ENCODE measurements at regions not wholly inside any gene's neighbourhood (a gene's known extent, or its start where the extent isn't known, plus 50 kb on each side); places are given as distances from the start of the nearest gene placed in this dataset.
A peak's percentile ranks its signal among the peaks of the same experiment; 100 is the strongest.
"Not testable (repeated sequence)": the region's sequence is repeated elsewhere in the genome, so short reads cannot be mapped to it uniquely, and the experiment has no call there.

DNA sequence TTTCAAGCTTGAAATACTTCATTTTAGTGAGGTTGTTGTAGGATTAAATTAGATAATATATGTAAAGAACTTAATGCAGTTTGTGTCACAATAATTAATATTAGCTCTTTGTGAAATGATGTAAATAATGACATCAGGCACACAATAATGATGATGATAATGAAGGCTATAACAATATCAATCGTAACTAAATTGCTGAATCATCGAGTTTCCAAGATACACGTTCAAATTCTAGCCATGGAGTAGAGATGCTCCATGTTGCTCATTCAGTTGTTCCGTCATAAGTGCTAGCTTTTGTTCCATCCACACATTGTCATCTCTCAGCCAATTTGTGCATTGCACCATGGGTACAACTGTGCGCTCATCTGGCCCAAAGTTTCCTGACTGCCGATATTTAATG, 83.1 kb downstream of the CPXCR1 start:
- in situ Hi-C loops (cut with HindIII; ENCODE audit: extremely low pct_ligation_motif_present, low pct_unique_long_range_greater_than_20kb): no loop called here
- FAIRE-seq (no peak), ATAC-seq (no peak), DNase-seq (ENCODE audit: low spot score) (no peak)
- peak; percentile 84 for TF ChIP-seq MAFF (IDR thresholded peaks at IDR 0.05; ENCODE audit: low read depth, low read length)
- TF ChIP-seq ZNF572 (CRISPR knock-in tag; IDR thresholded peaks at IDR 0.05): no peak
- TF ChIP-seq MAFK (conservative IDR thresholded peaks at IDR 0.05 in 1 of 2, IDR thresholded peaks at IDR 0.05 in 1 of 2; ENCODE audit: low read length in 2 of 2): peak; percentile 77 to 90
- no peaks in the 10 kb centered on the region for H3K9me3 ChIP-seq (ENCODE audit: low read length)
- BruUV-seq (replicated peaks): no TSS peak
- 61% methylated on average over 6 of the region's 6 CpGs for WGBS (ENCODE audit: low lambda C conversion rate)
- no peak overlapping the region for H2AFZ ChIP-seq (ENCODE audit: low read length)
- H3K4me2 ChIP-seq (ENCODE audit: low read depth, low read length): no peak overlapping the region
- no peaks in the 10 kb centered on the region for H3K36me3 ChIP-seq (replicated peaks in 1 of 2; ENCODE audit: control insufficient read depth in 1 of 2, insufficient read depth in 2 of 2, low read length in 2 of 2)
- POLR2A ChIA-PET: no interaction called here
- no peak overlapping the region for H3K9ac ChIP-seq (ENCODE audit: insufficient read depth, low read depth, low read length)
- CTCF ChIA-PET (ENCODE audit: low intra/inter-chr PET ratio, low total read pairs): no interaction called here
- intact Hi-C loops (cut with micrococcal nuclease; ENCODE audit: unreplicated experiment): no loop called here
- no peaks in the 10 kb centered on the region for H4K20me1 ChIP-seq (ENCODE audit: insufficient read depth, low read length)
- H3K79me2 ChIP-seq (ENCODE audit: insufficient read depth, low read length): no peaks in the 10 kb centered on the region
- H3K4me3 ChIP-seq (replicated peaks in 1 of 3; ENCODE audit: insufficient read depth in 1 of 3, low read depth in 2 of 3, low read length in 3 of 3): no peak overlapping the region
- no peaks in the 10 kb centered on the region for H3K4me1 ChIP-seq (ENCODE audit: insufficient read depth, low read length)
- no peaks in the 10 kb centered on the region for H3K27me3 ChIP-seq (ENCODE audit: control insufficient read depth in 1 of 2, insufficient read depth in 2 of 2, low read length in 2 of 2)
- no peak overlapping the region for H3K27ac ChIP-seq (ENCODE audit: extremely low read length, insufficient read depth, low read length)

DNA sequence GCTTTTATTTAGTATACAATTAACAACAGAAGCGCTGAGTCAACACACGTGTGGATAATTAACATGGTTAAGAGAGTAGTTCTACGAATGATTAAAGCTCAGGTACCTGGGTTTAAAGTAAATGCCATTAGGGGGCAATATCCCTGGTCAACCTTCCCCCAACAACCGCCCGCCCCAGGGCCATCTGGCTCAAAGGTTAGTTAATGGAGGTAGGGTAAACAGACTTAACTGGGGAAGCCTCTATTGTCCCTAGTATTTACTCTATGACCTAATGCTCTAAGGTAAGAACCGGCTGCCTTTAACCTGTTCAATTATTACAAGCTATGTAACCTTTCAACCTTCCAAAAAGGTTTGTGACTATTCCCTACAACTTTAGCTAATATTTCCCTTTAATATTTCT, 90.7 kb downstream of the CPXCR1 start:
- BruUV-seq (replicated peaks); POLR2A ChIA-PET; H3K9me3 ChIP-seq (ENCODE audit: low read length); H3K36me3 ChIP-seq (replicated peaks in 1 of 2; ENCODE audit: control insufficient read depth in 1 of 2, insufficient read depth in 2 of 2, low read length in 2 of 2); H3K27ac ChIP-seq (ENCODE audit: extremely low read length, insufficient read depth, low read length); in situ Hi-C loops (cut with HindIII; ENCODE audit: extremely low pct_ligation_motif_present, low pct_unique_long_range_greater_than_20kb); H2AFZ ChIP-seq (ENCODE audit: low read length); H3K4me3 ChIP-seq (replicated peaks in 1 of 3; ENCODE audit: insufficient read depth in 1 of 3, low read depth in 2 of 3, low read length in 3 of 3); CTCF ChIA-PET (ENCODE audit: low intra/inter-chr PET ratio, low total read pairs); H3K27me3 ChIP-seq (ENCODE audit: control insufficient read depth in 1 of 2, insufficient read depth in 2 of 2, low read length in 2 of 2); H4K20me1 ChIP-seq (ENCODE audit: insufficient read depth, low read length); H3K9ac ChIP-seq (ENCODE audit: insufficient read depth, low read depth, low read length); H3K79me2 ChIP-seq (ENCODE audit: insufficient read depth, low read length); TF ChIP-seq SOX6 (IDR thresholded peaks at IDR 0.05): not testable (repeated sequence)
- Histone ChIP-seq H3K4me1 (ENCODE audit: insufficient read depth, low read length) (peaks cover 34% of the 10 kb centered on the region), H3K4me2 (ENCODE audit: low read depth, low read length) (peak overlapping the region; percentile 27; the same call in 1 of the 2 replicates)
- intact Hi-C loops (cut with micrococcal nuclease; ENCODE audit: unreplicated experiment): loop anchor here (5.0 kb wide), 1 partner anchor 50 kb away; no protein-coding TSS in a partner anchor
- peak; percentile 57 for DNase-seq (ENCODE audit: low spot score)
- 0% methylated on average over 3 of the region's 6 CpGs for WGBS (ENCODE audit: low lambda C conversion rate)
- ATAC-seq: peak; percentile 90
- peak; percentile 66 for FAIRE-seq
- peak; percentile 66; the same call in 1 of the 2 replicates for TF ChIP-seq EHMT2 (IDR thresholded peaks at IDR 0.05; ENCODE audit: borderline replicate concordance, low read depth, low read length)
- peak; percentile 41; the same call in 1 of the 2 replicates for TF ChIP-seq NCOA2 (CRISPR knock-in tag; IDR thresholded peaks at IDR 0.05)
- TF ChIP-seq ATF7 (IDR thresholded peaks at IDR 0.05): peak; percentile 64
- TF ChIP-seq ATF7 (CRISPR knock-in tag; IDR thresholded peaks at IDR 0.05): peak; percentile 85
- TF ChIP-seq JUND (CRISPR knock-in tag; IDR thresholded peaks at IDR 0.05): peak; percentile 55; the same call in 1 of the 2 replicates
- 0 out of 2 replicates have a peak, but pooled peaks have one; percentile 38 for TF ChIP-seq FOXA1 (IDR thresholded peaks at IDR 0.05)
- peak; percentile 61; the same call in 1 of the 2 replicates for TF ChIP-seq FOXA1 (CRISPR knock-in tag; IDR thresholded peaks at IDR 0.05)
- peak; percentile 37; the same call in 1 of the 2 replicates for TF ChIP-seq HDAC2 (CRISPR knock-in tag; IDR thresholded peaks at IDR 0.05)
- TF ChIP-seq BCL6 (CRISPR knock-in tag; IDR thresholded peaks at IDR 0.05): peak; percentile 56
- TF ChIP-seq, protein P1, sequence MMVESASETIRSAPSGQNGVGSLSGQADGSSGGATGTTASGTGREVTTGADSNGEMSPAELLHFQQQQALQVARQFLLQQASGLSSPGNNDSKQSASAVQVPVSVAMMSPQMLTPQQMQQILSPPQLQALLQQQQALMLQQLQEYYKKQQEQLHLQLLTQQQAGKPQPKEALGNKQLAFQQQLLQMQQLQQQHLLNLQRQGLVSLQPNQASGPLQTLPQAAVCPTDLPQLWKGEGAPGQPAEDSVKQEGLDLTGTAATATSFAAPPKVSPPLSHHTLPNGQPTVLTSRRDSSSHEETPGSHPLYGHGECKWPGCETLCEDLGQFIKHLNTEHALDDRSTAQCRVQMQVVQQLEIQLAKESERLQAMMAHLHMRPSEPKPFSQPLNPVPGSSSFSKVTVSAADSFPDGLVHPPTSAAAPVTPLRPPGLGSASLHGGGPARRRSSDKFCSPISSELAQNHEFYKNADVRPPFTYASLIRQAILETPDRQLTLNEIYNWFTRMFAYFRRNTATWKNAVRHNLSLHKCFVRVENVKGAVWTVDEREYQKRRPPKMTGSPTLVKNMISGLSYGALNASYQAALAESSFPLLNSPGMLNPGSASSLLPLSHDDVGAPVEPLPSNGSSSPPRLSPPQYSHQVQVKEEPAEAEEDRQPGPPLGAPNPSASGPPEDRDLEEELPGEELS (CRISPR knock-in tag; IDR thresholded peaks at IDR 0.05): peak; percentile 30; the same call in 1 of the 2 replicates
- peak in 1 of 2 experiments; percentile 50; a peak in 1 of 4 replicates for TF ChIP-seq NR2F1 (CRISPR knock-in tag; IDR thresholded peaks at IDR 0.05)
- TF ChIP-seq, protein P2, sequence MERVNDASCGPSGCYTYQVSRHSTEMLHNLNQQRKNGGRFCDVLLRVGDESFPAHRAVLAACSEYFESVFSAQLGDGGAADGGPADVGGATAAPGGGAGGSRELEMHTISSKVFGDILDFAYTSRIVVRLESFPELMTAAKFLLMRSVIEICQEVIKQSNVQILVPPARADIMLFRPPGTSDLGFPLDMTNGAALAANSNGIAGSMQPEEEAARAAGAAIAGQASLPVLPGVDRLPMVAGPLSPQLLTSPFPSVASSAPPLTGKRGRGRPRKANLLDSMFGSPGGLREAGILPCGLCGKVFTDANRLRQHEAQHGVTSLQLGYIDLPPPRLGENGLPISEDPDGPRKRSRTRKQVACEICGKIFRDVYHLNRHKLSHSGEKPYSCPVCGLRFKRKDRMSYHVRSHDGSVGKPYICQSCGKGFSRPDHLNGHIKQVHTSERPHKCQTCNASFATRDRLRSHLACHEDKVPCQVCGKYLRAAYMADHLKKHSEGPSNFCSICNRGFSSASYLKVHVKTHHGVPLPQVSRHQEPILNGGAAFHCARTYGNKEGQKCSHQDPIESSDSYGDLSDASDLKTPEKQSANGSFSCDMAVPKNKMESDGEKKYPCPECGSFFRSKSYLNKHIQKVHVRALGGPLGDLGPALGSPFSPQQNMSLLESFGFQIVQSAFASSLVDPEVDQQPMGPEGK (CRISPR knock-in tag; IDR thresholded peaks at IDR 0.05): peak; percentile 47
- TF ChIP-seq RARA (CRISPR knock-in tag; IDR thresholded peaks at IDR 0.05): peak; percentile 41; the same call in 1 of the 2 replicates
- peak; percentile 95 for TF ChIP-seq SOX6 (CRISPR knock-in tag; IDR thresholded peaks at IDR 0.05)

Measured in HepG2 (cell line).